Peyer's patch (tissue), 4 donors: ENCODE measurements at regions not wholly inside any gene's neighbourhood (a gene's known extent, or its start where the extent isn't known, plus 50 kb on each side); places are given as distances from the start of the nearest gene placed in this dataset.

ENCODE experiments used
- CTCF ChIP-seq, 6 experiments: fragments of 450-650 bp in 4 of 6; fragments of 200-600 bp in 2 of 6; sonication (generic) in 1 of 6; IDR thresholded peaks; one replicate each; pipeline ENCODE4 v1.5.1; 2017 to 2019; ENCODE audit warnings: antibody characterized with exemption in 6 of 6, mild to moderate bottlenecking in 3 of 6, moderate library complexity in 1 of 6
- POLR2A ChIP-seq, 2 donors: fragments of 450-650 bp; IDR thresholded peaks; one replicate each; pipeline ENCODE4 v1.5.1; 2017; ENCODE audit warnings: antibody characterized with exemption in 2 of 2, mild to moderate bottlenecking in 2 of 2, moderate library complexity in 2 of 2

GRCh38 chr1:95553595-95553994 lies 319.6 kb downstream of the RWDD3 start:
- TF ChIP-seq POLR2A (IDR thresholded peaks at IDR 0.05) (no peak), CTCF (IDR thresholded peaks at IDR 0.05) (no peak)
